ENCODE measurements at regions not wholly inside any gene's neighbourhood (a gene's known extent, or its start where the extent isn't known, plus 50 kb on each side); places are given as distances from the start of the nearest gene placed in this dataset.
"Not testable (repeated sequence)": the region's sequence is repeated elsewhere in the genome, so short reads cannot be mapped to it uniquely, and the experiment has no call there.

- no peak for FAIRE-seq
These were observed 673.6 kb upstream of the PITX2 start for GRCh38 chr4:111296466-111296865.

- no peak for FAIRE-seq
These were observed 680.9 kb upstream of the PITX2 start for GRCh38 chr4:111303806-111304205.

GRCh38 chr4:111323496-111323895, 700.6 kb upstream of the PITX2 start:
- FAIRE-seq, result no peak

GRCh38 chr4:111323916-111324315, 701.0 kb upstream of the PITX2 start:
- no peak for FAIRE-seq

- no peak for FAIRE-seq
These were observed 703.6 kb upstream of the PITX2 start for GRCh38 chr4:111326450-111326849.

- FAIRE-seq, result no peak
These were observed 707.9 kb upstream of the PITX2 start for GRCh38 chr4:111330786-111331185.

- no peak for FAIRE-seq
These were observed 711.5 kb upstream of the PITX2 start for GRCh38 chr4:111334361-111334760.

GRCh38 chr4:111337186-111337876, 714.5 kb upstream of the PITX2 start:
- not testable (repeated sequence) for FAIRE-seq

- no peak for FAIRE-seq
These were observed 736.7 kb upstream of the PITX2 start for GRCh38 chr4:111359602-111360001.

- no peak for FAIRE-seq
These were observed 738.0 kb upstream of the PITX2 start for GRCh38 chr4:111360906-111361305.

- FAIRE-seq, result no peak
These were observed 740.1 kb upstream of the PITX2 start for GRCh38 chr4:111362941-111363361.

- not testable (repeated sequence) for FAIRE-seq
These were observed 755.0 kb upstream of the PITX2 start for GRCh38 chr4:111377880-111378279.

GRCh38 chr4:111388561-111388960, 756.7 kb upstream of the FAM241A start:
- FAIRE-seq, result no peak

GRCh38 chr4:111391829-111392228, 753.4 kb upstream of the FAM241A start:
- FAIRE-seq, result no peak

- no peak for FAIRE-seq
These were observed 751.5 kb upstream of the FAM241A start for GRCh38 chr4:111393781-111394180.

- no peak for FAIRE-seq
These were observed 746.3 kb upstream of the FAM241A start for GRCh38 chr4:111398906-111399330.

- FAIRE-seq, result no peak
These were observed 745.6 kb upstream of the FAM241A start for GRCh38 chr4:111399623-111400022.

- FAIRE-seq, result no peak
These were observed 744.5 kb upstream of the FAM241A start for GRCh38 chr4:111400741-111401140.

- FAIRE-seq, result no peak
These were observed 740.6 kb upstream of the FAM241A start for GRCh38 chr4:111404673-111405072.

- no peak for FAIRE-seq
These were observed 739.3 kb upstream of the FAM241A start for GRCh38 chr4:111405989-111406388.

- FAIRE-seq, result no peak
These were observed 734.7 kb upstream of the FAM241A start for GRCh38 chr4:111410571-111410970.

GRCh38 chr4:111417521-111417920, 727.7 kb upstream of the FAM241A start:
- no peak for FAIRE-seq

GRCh38 chr4:111433441-111433840, 711.8 kb upstream of the FAM241A start:
- FAIRE-seq, result no peak

GRCh38 chr4:111434586-111434985, 710.7 kb upstream of the FAM241A start:
- FAIRE-seq, result no peak
